ENCODE measurements at regions not wholly inside any gene's neighbourhood (a gene's known extent, or its start where the extent isn't known, plus 50 kb on each side); places are given as distances from the start of the nearest gene placed in this dataset.

DNA sequence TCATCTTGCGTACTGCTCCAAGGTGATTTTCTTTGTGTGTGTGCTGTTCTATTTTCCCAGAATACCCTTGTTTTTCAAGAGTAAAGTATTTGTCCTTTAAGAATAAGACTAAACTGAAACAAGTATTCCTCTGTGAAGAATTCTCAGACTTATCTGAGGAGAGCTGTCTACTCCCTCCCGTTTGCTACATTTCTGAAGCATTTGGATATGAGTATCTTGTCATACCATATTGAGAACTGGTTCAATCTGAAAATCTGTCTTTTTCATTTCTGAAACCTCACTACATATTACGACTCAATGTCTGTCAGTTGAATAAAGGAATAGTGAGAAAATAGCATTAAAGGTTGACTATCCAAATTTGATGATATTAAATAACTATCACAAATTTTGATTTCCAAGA is 159.4 kb downstream of the PMAIP1 start:
- no peaks in the 10 kb centered on the region for H3K36me3 ChIP-seq (replicated peaks; ENCODE audit: low read depth, low read length)

DNA sequence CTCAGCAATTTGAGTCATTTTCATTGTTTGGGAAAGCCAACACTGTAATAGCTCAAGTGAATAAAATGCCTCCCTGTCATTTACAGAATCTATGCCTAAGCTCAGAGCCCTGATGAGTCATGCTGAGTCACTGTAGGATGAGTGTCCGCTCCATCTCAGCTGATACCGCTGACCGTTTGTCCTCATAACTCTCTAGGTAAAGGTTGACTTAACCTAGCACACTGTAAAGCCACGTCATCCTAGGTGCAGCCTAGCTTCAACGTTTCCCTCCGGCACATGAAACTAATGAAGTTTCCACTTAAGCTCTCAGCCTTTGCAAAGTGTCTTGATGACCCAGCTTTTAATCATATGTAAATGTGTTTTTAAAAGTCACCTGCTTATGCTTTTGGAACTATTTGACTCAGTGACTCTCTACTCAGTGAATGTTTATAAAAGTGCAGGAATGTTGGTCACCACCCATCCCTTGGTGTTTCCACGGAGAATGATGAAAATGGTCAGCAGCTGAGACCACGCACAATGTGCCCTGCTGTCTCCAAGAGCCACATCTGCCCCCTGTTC is 154.0 kb downstream of the PMAIP1 start:
- TF ChIP-seq, protein P1, sequence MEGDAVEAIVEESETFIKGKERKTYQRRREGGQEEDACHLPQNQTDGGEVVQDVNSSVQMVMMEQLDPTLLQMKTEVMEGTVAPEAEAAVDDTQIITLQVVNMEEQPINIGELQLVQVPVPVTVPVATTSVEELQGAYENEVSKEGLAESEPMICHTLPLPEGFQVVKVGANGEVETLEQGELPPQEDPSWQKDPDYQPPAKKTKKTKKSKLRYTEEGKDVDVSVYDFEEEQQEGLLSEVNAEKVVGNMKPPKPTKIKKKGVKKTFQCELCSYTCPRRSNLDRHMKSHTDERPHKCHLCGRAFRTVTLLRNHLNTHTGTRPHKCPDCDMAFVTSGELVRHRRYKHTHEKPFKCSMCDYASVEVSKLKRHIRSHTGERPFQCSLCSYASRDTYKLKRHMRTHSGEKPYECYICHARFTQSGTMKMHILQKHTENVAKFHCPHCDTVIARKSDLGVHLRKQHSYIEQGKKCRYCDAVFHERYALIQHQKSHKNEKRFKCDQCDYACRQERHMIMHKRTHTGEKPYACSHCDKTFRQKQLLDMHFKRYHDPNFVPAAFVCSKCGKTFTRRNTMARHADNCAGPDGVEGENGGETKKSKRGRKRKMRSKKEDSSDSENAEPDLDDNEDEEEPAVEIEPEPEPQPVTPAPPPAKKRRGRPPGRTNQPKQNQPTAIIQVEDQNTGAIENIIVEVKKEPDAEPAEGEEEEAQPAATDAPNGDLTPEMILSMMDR (IDR thresholded peaks at IDR 0.05; ENCODE audit: low read depth, low read length) = no peak
- TF ChIP-seq EZH2phosphoT487 (IDR thresholded peaks at IDR 0.05; ENCODE audit: low read depth) = no peak
- Histone ChIP-seq H3K9ac (ENCODE audit: low read length) (no peak overlapping the region), H3K4me1 (ENCODE audit: low read length) (peaks cover 13% of the 10 kb centered on the region), H3K79me2 (ENCODE audit: low read length) (no peaks in the 10 kb centered on the region), H3K4me2 (ENCODE audit: low read length) (peak overlapping the region; percentile 53), H3K27me3 (ENCODE audit: low read depth, low read length) (no peaks in the 10 kb centered on the region), H3K9me3 (ENCODE audit: insufficient read depth, low read length) (no peaks in the 10 kb centered on the region), H4K20me1 (ENCODE audit: insufficient read depth, low read length) (no peaks in the 10 kb centered on the region), H3K4me3 (ENCODE audit: low read length) (peak overlapping the region; percentile 26), H3K27ac (ENCODE audit: low read length) (no peak overlapping the region), H3K36me3 (replicated peaks; ENCODE audit: low read depth, low read length) (no peaks in the 10 kb centered on the region), H2AFZ (ENCODE audit: low read depth, low read length) (peak overlapping the region; percentile 29)

More for the DNA sequence above, 159.4 kb downstream of the PMAIP1 start:
- TF ChIP-seq, protein P1 (IDR thresholded peaks at IDR 0.05; ENCODE audit: low read depth, low read length) = no peak
- no peak for TF ChIP-seq EZH2phosphoT487 (IDR thresholded peaks at IDR 0.05; ENCODE audit: low read depth)
- Histone ChIP-seq H4K20me1 (ENCODE audit: insufficient read depth, low read length) (no peaks in the 10 kb centered on the region), H3K9ac (ENCODE audit: low read length) (no peak overlapping the region), H3K9me3 (ENCODE audit: insufficient read depth, low read length) (no peaks in the 10 kb centered on the region), H3K27me3 (ENCODE audit: low read depth, low read length) (no peaks in the 10 kb centered on the region), H3K4me2 (ENCODE audit: low read length) (no peak overlapping the region), H2AFZ (ENCODE audit: low read depth, low read length) (no peak overlapping the region), H3K4me3 (ENCODE audit: low read length) (no peak overlapping the region), H3K4me1 (ENCODE audit: low read length) (peaks cover under 1% of the 10 kb centered on the region), H3K27ac (ENCODE audit: low read length) (no peak overlapping the region), H3K79me2 (ENCODE audit: low read length) (no peaks in the 10 kb centered on the region)

DNA sequence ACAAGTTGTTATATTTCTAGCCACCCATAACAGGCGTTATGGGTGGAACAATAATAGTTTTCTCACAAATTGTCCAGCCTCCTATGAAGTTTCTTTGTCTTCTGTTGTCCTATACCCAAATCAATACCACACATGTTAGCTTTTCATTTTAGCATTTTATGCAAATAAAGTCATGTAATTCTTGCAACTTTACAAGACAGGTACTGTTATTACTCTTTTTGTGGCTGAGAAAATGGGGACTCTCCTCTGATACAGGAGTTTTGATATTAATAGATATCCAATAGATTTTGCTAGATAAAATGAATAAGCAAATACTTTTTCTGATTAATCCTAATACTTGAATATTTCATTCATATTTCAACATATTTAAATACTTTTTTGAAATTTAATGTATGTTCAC is 151.0 kb downstream of the PMAIP1 start:
- H3K9ac ChIP-seq (ENCODE audit: low read length) = no peak overlapping the region
- H3K4me2 ChIP-seq (ENCODE audit: low read length) = no peak overlapping the region
- H2AFZ ChIP-seq (ENCODE audit: low read depth, low read length) = no peak overlapping the region
- no peaks in the 10 kb centered on the region for H3K36me3 ChIP-seq (replicated peaks; ENCODE audit: low read depth, low read length)
- no peaks in the 10 kb centered on the region for H4K20me1 ChIP-seq (ENCODE audit: insufficient read depth, low read length)
- no peak for TF ChIP-seq EZH2phosphoT487 (IDR thresholded peaks at IDR 0.05; ENCODE audit: low read depth)
- TF ChIP-seq, protein P1 (IDR thresholded peaks at IDR 0.05; ENCODE audit: low read depth, low read length) = no peak
- H3K27ac ChIP-seq (ENCODE audit: low read length) = no peak overlapping the region
- H3K4me1 ChIP-seq (ENCODE audit: low read length) = peaks cover 13% of the 10 kb centered on the region
- no peaks in the 10 kb centered on the region for H3K9me3 ChIP-seq (ENCODE audit: insufficient read depth, low read length)
- H3K4me3 ChIP-seq (ENCODE audit: low read length) = no peak overlapping the region
- H3K27me3 ChIP-seq (ENCODE audit: low read depth, low read length) = no peaks in the 10 kb centered on the region
- no peaks in the 10 kb centered on the region for H3K79me2 ChIP-seq (ENCODE audit: low read length)

DNA sequence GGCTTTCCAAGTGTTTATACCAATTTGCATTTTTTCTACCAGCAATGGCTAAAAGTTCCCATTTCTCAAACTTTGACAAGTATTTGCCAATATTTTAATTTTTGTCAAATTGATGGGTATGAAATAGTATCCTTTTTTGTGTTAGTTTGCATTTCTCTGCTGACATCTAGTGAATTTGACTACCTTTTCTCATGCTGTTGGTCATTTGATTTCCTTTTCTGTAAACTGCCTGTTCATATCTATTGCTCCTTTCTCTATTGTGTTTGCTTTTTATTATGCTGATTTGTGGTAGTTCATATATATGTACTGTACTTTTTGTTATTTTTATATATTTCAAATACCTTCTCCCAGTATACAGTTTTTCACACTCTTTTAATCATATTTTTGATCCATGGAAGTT is 149.4 kb downstream of the PMAIP1 start:
- H3K4me2 ChIP-seq (ENCODE audit: low read length) = no peak overlapping the region
- TF ChIP-seq, protein P1 (IDR thresholded peaks at IDR 0.05; ENCODE audit: low read depth, low read length) = no peak
- no peak for TF ChIP-seq EZH2phosphoT487 (IDR thresholded peaks at IDR 0.05; ENCODE audit: low read depth)
- no peaks in the 10 kb centered on the region for H4K20me1 ChIP-seq (ENCODE audit: insufficient read depth, low read length)
- no peaks in the 10 kb centered on the region for H3K27me3 ChIP-seq (ENCODE audit: low read depth, low read length)
- no peaks in the 10 kb centered on the region for H3K36me3 ChIP-seq (replicated peaks; ENCODE audit: low read depth, low read length)
- H3K9me3 ChIP-seq (ENCODE audit: insufficient read depth, low read length) = no peaks in the 10 kb centered on the region
- H3K79me2 ChIP-seq (ENCODE audit: low read length) = no peaks in the 10 kb centered on the region
- H3K4me3 ChIP-seq (ENCODE audit: low read length) = no peak overlapping the region
- no peak overlapping the region for H3K27ac ChIP-seq (ENCODE audit: low read length)
- no peak overlapping the region for H3K9ac ChIP-seq (ENCODE audit: low read length)
- H3K4me1 ChIP-seq (ENCODE audit: low read length) = peaks cover 11% of the 10 kb centered on the region
- no peak overlapping the region for H2AFZ ChIP-seq (ENCODE audit: low read depth, low read length)

Data from OCI-LY3 (cell line).